SK-N-MC (cell line): ENCODE measurements at regions not wholly inside any gene's neighbourhood (a gene's known extent, or its start where the extent isn't known, plus 50 kb on each side); places are given as distances from the start of the nearest gene placed in this dataset.

ENCODE experiments used
- EZH2 ChIP-seq: fragments of 200-600 bp; sonication (generic); IDR thresholded peaks from one replicate; pipeline ENCODE4 v1.6.1; 2017; ENCODE audit warnings: antibody characterized with exemption
- POLR2AphosphoS5 ChIP-seq: IDR thresholded peaks from 2 replicates; pipeline ENCODE4 v1.6.1; 2012; ENCODE audit warnings: mild to moderate bottlenecking, low read depth, low read length, borderline replicate concordance

DNA sequence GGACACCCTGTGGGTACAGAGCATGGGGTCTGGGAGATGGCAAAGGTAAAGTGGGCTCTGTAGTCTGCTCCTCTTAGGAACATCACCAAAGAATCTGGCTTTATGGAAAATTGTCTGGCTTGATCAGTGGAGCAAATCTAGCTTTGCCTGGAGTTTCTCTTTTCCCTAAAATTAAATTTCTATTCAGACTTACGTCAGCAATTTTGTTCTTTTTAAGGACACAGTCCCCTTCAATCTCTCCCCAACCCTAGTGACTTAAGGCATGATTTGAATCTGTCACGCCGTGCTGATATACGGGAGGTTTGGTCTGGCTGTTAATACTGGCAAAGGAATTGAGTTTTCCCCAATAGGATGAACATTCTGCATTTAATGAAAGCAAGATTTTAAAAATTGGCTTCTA, 72.3 kb upstream of the ERCC6L2 start:
- no peak for TF ChIP-seq EZH2
- TF ChIP-seq POLR2AphosphoS5 = no peak
